ENCODE measurements at regions not wholly inside any gene's neighbourhood (a gene's known extent, or its start where the extent isn't known, plus 50 kb on each side); places are given as distances from the start of the nearest gene placed in this dataset.
A peak's percentile ranks its signal among the peaks of the same experiment; 100 is the strongest.

DNA sequence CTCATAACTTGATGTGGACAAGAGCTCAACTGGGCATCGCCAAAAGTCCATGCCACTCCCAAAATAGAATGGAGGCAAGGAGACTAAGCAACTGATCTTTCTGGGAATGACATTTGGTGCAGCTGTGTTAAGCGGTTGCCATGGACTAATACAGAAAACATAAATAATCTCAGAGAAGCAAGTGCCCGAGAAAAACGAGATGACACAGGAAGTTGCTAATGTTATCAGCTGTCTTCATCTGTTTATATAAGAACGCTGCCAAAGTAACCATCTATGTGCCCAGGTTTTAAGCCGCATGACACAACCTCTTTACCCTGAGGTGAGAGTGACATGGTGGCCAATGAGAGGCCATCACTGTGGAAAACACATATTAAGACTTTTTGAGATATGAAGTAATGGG is 54.9 kb upstream of the SACS start:
- WGBS (ENCODE audit: insufficient coverage) = 90% methylated on average over 4 of the region's 6 CpGs
- Histone ChIP-seq H3K4me1 (ENCODE audit: control insufficient read depth, insufficient read depth, low read length) (no peaks in the 10 kb centered on the region), H3K36me3 (ENCODE audit: control insufficient read depth, insufficient read depth, low read length) (no peaks in the 10 kb centered on the region), H3K27ac (ENCODE audit: low read depth, low read length) (no peak overlapping the region), H3K4me3 (ENCODE audit: low read depth, low read length) (no peak overlapping the region), H3K9me3 (ENCODE audit: control insufficient read depth, insufficient read depth, low read length) (no peaks in the 10 kb centered on the region), H3K27me3 (ENCODE audit: control insufficient read depth, insufficient read depth, low read length) (no peaks in the 10 kb centered on the region)
- no peak for DNase-seq (ENCODE audit: low read depth in 4 of 6, low spot score in 6 of 6)

DNA sequence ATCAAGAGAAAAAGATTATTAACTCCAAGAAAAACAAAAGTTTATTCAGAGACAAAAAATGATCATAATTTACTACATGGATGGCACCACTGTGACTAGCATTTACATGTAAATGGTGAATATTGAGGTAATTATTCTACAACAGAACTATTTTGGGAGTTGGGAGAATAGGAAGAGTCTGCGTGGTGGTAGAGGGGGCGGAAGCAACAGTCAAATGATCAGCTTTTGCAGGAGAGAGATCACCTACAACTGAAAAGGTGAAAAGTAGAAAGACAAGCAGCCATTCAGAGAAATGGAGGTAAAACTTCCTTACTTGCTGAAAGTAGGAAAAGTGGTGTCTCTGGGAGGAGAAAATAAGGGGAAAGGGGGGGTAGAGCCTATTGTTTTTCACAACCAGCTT is 62.8 kb upstream of the SACS start:
- Histone ChIP-seq H3K9me3 (ENCODE audit: control insufficient read depth, insufficient read depth, low read length) (no peaks in the 10 kb centered on the region), H3K36me3 (ENCODE audit: control insufficient read depth, insufficient read depth, low read length) (no peaks in the 10 kb centered on the region), H3K27ac (ENCODE audit: low read depth, low read length) (no peak overlapping the region), H3K4me3 (ENCODE audit: low read depth, low read length) (no peak overlapping the region), H3K4me1 (ENCODE audit: control insufficient read depth, insufficient read depth, low read length) (no peaks in the 10 kb centered on the region), H3K27me3 (ENCODE audit: control insufficient read depth, insufficient read depth, low read length) (no peaks in the 10 kb centered on the region)
- 100% methylated on average over 2 of the region's 2 CpGs for WGBS (ENCODE audit: insufficient coverage)
- DNase-seq (ENCODE audit: low read depth in 4 of 6, low spot score in 6 of 6) = no peak

DNA sequence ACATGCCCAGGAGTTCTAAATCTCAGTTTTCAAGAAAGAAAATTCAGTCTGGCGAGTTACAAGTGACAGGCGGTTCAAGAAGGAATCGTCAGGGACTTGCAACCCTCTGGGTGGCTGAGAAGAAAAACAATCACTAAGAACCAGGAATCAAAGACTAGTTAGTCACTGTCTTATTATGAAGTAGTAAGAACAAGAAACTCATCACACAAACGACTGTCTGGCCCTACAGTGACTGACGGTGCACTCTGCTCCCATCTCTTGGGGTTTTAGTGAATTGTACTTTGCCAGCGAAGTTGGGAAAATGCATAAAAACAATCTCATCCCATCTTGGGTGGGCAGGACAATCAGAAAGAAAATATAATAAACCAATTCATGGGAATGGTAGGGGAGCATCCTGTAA is 63.7 kb upstream of the SACS start:
- no peaks in the 10 kb centered on the region for H3K9me3 ChIP-seq (ENCODE audit: control insufficient read depth, insufficient read depth, low read length)
- no peak for DNase-seq (ENCODE audit: low read depth in 4 of 6, low spot score in 6 of 6)
- no peaks in the 10 kb centered on the region for H3K4me1 ChIP-seq (ENCODE audit: control insufficient read depth, insufficient read depth, low read length)
- no peak overlapping the region for H3K27ac ChIP-seq (ENCODE audit: low read depth, low read length)
- H3K4me3 ChIP-seq (ENCODE audit: low read depth, low read length) = no peak overlapping the region
- no peaks in the 10 kb centered on the region for H3K36me3 ChIP-seq (ENCODE audit: control insufficient read depth, insufficient read depth, low read length)
- no peaks in the 10 kb centered on the region for H3K27me3 ChIP-seq (ENCODE audit: control insufficient read depth, insufficient read depth, low read length)
- WGBS (ENCODE audit: insufficient coverage) = 83% methylated on average over 3 of the region's 6 CpGs

DNA sequence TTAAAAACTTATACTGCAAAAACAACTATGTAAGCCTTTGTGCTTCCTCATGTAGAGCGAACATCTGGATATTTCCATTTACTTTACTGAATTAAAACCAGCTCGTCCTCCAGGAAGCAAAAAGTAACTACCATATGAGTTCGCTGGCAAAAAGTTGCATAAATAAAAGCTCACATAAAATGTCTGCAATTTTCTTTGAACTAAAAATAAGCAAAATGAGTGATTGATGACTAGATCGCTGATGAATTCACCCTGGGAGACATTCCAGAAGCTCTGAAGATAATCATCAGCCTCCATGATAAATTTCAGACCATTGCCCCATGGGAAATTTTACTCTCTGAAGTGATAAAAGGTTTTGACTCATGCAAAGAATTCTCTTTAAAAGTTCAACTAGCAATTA is 67.3 kb upstream of the SACS start:
- WGBS (ENCODE audit: insufficient coverage) = no CpG with 5 or more reads among the region's 4 CpGs
- Histone ChIP-seq H3K4me1 (ENCODE audit: control insufficient read depth, insufficient read depth, low read length) (peaks cover 2% of the 10 kb centered on the region), H3K27me3 (ENCODE audit: control insufficient read depth, insufficient read depth, low read length) (no peaks in the 10 kb centered on the region), H3K4me3 (ENCODE audit: low read depth, low read length) (no peak overlapping the region), H3K36me3 (ENCODE audit: control insufficient read depth, insufficient read depth, low read length) (no peaks in the 10 kb centered on the region), H3K9me3 (ENCODE audit: control insufficient read depth, insufficient read depth, low read length) (no peaks in the 10 kb centered on the region), H3K27ac (ENCODE audit: low read depth, low read length) (no peak overlapping the region)
- DNase-seq (ENCODE audit: low read depth in 4 of 6, low spot score in 6 of 6) = peak in 2 of 6 donors; percentile 11 to 46

DNA sequence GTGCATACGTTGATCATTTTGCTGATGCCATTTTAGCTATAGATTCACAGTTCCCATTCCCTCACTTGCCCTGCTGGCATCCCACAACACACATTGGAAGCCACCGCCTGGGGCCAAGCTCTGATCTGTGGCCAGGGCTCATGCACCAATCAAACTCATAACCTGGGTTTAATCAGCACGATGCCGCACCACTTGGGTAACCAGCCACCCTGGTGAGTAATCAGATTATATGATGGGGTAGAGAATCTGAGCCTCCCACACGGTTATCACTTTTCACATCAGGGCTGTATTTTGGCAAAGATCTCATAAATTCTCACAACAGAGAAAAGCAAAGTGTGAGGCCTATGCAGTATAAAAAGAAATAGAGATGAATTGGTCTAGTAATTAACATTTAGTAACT is 66.0 kb upstream of the TNFRSF19 start:
- no peak for DNase-seq (ENCODE audit: low read depth in 4 of 6, low spot score in 6 of 6)
- H3K27me3 ChIP-seq (ENCODE audit: control insufficient read depth, insufficient read depth, low read length) = no peaks in the 10 kb centered on the region
- no peaks in the 10 kb centered on the region for H3K9me3 ChIP-seq (ENCODE audit: control insufficient read depth, insufficient read depth, low read length)
- no peaks in the 10 kb centered on the region for H3K36me3 ChIP-seq (ENCODE audit: control insufficient read depth, insufficient read depth, low read length)
- H3K4me1 ChIP-seq (ENCODE audit: control insufficient read depth, insufficient read depth, low read length) = peaks cover 5% of the 10 kb centered on the region
- H3K27ac ChIP-seq (ENCODE audit: low read depth, low read length) = no peak overlapping the region
- H3K4me3 ChIP-seq (ENCODE audit: low read depth, low read length) = no peak overlapping the region
- 100% methylated on average over 2 of the region's 5 CpGs for WGBS (ENCODE audit: insufficient coverage)

DNA sequence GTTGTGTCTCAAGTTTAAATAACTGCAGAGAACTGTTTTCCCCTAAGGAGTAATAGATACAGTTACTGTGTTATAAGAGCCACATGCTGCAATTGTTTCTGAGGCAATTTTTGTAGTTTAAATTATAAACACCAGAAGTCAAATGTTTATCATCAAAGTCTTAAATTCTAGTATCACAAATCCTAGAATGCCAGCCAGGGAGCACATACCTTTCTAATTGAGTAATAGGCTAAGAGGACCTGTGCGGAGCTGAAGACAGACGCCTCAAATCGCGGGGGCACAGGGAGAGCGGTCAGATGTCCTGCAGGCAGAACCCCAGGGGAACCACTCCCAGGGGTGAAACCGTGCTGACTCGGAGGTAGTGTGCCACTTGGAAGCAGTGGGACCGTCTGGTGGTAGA is 65.2 kb upstream of the TNFRSF19 start:
- Histone ChIP-seq H3K4me1 (ENCODE audit: control insufficient read depth, insufficient read depth, low read length) (peaks cover 5% of the 10 kb centered on the region), H3K27me3 (ENCODE audit: control insufficient read depth, insufficient read depth, low read length) (no peaks in the 10 kb centered on the region), H3K4me3 (ENCODE audit: low read depth, low read length) (no peak overlapping the region), H3K9me3 (ENCODE audit: control insufficient read depth, insufficient read depth, low read length) (no peaks in the 10 kb centered on the region), H3K36me3 (ENCODE audit: control insufficient read depth, insufficient read depth, low read length) (no peaks in the 10 kb centered on the region), H3K27ac (ENCODE audit: low read depth, low read length) (no peak overlapping the region)
- DNase-seq (ENCODE audit: low read depth in 4 of 6, low spot score in 6 of 6) = no peak
- 69% methylated on average over 6 of the region's 8 CpGs for WGBS (ENCODE audit: insufficient coverage)

DNA sequence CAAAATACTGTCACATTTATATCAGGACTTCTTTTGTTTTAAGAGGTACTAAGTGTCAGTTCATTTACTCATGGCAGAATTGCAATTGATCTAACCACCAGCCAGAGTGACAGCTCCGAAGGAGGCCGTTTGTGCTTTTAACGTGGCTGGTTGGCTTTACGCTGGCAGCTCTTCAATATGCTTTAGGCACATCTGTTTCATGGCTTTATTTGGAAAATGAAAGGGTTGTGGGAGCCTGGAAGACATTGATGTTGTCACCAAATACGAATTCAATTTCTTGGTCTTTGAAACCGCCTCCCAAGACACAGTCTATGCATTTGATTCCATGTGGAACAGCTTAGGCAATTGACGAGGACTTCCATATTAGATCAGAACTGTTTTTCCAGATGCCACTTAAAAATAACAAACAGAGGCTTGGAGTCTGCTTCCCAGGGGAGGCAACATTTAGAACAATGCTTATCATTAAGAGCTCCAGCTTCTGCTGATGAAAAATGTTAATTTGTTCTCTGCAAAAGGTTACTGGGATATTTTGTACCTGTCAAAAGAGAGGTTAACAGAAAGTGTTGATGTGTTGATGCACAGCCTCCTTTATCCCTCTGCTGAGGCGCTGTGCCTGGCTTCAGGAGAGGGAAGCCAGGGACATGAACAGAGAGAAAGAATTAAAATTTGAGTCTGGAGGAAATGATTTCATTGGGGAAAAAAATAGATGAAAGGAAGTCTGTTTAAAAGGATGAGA is 64.0 kb upstream of the TNFRSF19 start:
- 36% methylated on average over 5 of the region's 8 CpGs for WGBS (ENCODE audit: insufficient coverage)
- Histone ChIP-seq H3K27me3 (ENCODE audit: control insufficient read depth, insufficient read depth, low read length) (no peaks in the 10 kb centered on the region), H3K9me3 (ENCODE audit: control insufficient read depth, insufficient read depth, low read length) (no peaks in the 10 kb centered on the region), H3K27ac (ENCODE audit: low read depth, low read length) (no peak overlapping the region), H3K36me3 (ENCODE audit: control insufficient read depth, insufficient read depth, low read length) (no peaks in the 10 kb centered on the region), H3K4me1 (ENCODE audit: control insufficient read depth, insufficient read depth, low read length) (peaks cover 5% of the 10 kb centered on the region), H3K4me3 (ENCODE audit: low read depth, low read length) (no peak overlapping the region)
- peak in 2 of 6 donors; percentile 58 to 80 for DNase-seq (ENCODE audit: low read depth in 4 of 6, low spot score in 6 of 6)

DNA sequence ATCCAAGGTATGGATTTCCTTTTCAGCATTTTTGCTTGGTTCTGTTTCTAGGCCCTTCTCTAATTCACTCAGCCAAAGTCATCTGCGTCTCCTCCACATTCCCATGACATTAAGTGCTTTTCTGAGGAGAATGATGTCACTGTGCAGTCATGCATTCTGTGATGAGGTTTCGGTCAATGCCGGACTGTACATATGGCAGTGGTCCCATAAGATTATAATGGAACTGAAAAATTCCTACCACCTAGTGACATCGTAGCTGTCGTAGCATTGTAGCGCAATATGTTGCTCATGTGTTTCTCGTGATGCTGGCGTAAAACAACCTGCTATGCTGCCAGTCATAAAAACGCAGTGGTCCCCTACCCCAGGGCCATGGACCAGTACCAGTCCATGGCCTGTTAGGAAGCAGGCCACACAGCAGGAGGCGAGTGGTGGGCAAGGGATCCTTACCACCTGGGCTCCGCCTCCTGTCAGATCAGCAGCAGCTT is 63.4 kb upstream of the TNFRSF19 start:
- 68% methylated on average over 8 of the region's 11 CpGs for WGBS (ENCODE audit: insufficient coverage)
- no peak overlapping the region for H3K27ac ChIP-seq (ENCODE audit: low read depth, low read length)
- DNase-seq (ENCODE audit: low read depth in 4 of 6, low spot score in 6 of 6) = peak in 2 of 6 donors; percentile 35 to 51
- H3K4me1 ChIP-seq (ENCODE audit: control insufficient read depth, insufficient read depth, low read length) = peaks cover 5% of the 10 kb centered on the region
- H3K27me3 ChIP-seq (ENCODE audit: control insufficient read depth, insufficient read depth, low read length) = no peaks in the 10 kb centered on the region
- H3K36me3 ChIP-seq (ENCODE audit: control insufficient read depth, insufficient read depth, low read length) = no peaks in the 10 kb centered on the region
- H3K9me3 ChIP-seq (ENCODE audit: control insufficient read depth, insufficient read depth, low read length) = no peaks in the 10 kb centered on the region
- H3K4me3 ChIP-seq (ENCODE audit: low read depth, low read length) = no peak overlapping the region

DNA sequence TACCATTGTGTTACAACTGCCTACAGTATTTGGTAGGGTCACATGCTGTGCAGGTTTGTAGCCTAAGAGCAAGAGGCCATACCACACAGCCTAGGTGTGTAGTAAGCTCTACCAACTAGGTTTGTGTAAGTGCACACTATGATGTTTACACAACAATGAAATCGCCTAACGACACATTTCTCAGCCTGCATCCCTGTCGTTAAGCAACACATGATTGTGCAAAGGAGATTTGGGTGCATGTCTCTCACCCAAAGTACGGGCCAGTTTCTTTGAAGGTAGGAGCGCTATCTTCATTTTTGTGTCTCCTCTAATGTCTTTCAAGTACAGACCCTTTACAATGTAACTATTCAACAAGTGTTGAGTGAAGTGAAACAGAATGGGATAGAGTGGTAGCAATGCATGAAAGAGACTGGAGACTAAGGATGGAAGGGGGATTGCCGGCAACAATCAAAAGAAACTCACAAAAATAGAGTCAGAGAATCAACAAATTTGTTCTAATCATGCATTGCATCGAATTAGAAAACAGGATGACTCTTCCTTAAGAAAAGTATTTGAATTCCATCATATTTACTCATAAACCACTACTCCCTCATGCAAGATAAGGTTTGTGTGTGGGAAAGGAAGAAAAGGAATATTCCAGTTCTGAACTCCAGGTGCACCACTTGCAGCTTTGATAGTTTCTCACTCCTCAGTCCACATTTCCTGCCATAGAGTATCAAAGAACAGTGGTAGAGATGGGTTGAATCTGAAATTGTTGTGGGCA is 60.2 kb upstream of the TNFRSF19 start:
- H3K4me1 ChIP-seq (ENCODE audit: control insufficient read depth, insufficient read depth, low read length) = peaks cover 5% of the 10 kb centered on the region
- H3K4me3 ChIP-seq (ENCODE audit: low read depth, low read length) = no peak overlapping the region
- no peak overlapping the region for H3K27ac ChIP-seq (ENCODE audit: low read depth, low read length)
- H3K36me3 ChIP-seq (ENCODE audit: control insufficient read depth, insufficient read depth, low read length) = no peaks in the 10 kb centered on the region
- H3K9me3 ChIP-seq (ENCODE audit: control insufficient read depth, insufficient read depth, low read length) = no peaks in the 10 kb centered on the region
- DNase-seq (ENCODE audit: low read depth in 4 of 6, low spot score in 6 of 6) = no peak
- no peaks in the 10 kb centered on the region for H3K27me3 ChIP-seq (ENCODE audit: control insufficient read depth, insufficient read depth, low read length)
- WGBS (ENCODE audit: insufficient coverage) = no CpG with 5 or more reads among the region's 7 CpGs

DNA sequence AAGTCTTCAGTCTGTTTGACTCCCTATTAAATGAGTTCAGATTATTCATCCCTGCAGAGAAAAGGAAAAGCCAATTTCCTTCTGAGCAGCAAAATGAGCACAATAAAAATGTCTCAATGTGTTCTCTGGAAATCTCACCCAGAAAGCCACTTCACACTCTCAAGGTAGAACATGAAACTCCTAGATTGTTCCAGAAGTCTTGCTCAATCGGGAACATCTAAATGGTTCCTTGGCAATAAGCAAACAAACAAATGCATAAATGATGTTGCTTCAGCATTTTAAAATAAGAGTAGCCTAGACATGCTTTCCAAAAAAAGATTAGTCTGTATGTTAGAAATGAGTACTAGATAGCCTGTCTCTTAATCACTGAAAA is 59.7 kb upstream of the TNFRSF19 start:
- Histone ChIP-seq H3K36me3 (ENCODE audit: control insufficient read depth, insufficient read depth, low read length) (no peaks in the 10 kb centered on the region), H3K4me3 (ENCODE audit: low read depth, low read length) (no peak overlapping the region), H3K27me3 (ENCODE audit: control insufficient read depth, insufficient read depth, low read length) (no peaks in the 10 kb centered on the region), H3K9me3 (ENCODE audit: control insufficient read depth, insufficient read depth, low read length) (no peaks in the 10 kb centered on the region), H3K4me1 (ENCODE audit: control insufficient read depth, insufficient read depth, low read length) (peaks cover 3% of the 10 kb centered on the region), H3K27ac (ENCODE audit: low read depth, low read length) (no peak overlapping the region)
- WGBS (ENCODE audit: insufficient coverage) = no CpG with 5 or more reads among the region's 1 CpG
- no peak for DNase-seq (ENCODE audit: low read depth in 4 of 6, low spot score in 6 of 6)

Data from spinal cord (tissue), 9 donors.